Left lung (tissue), 4 donors: ENCODE measurements at regions not wholly inside any gene's neighbourhood (a gene's known extent, or its start where the extent isn't known, plus 50 kb on each side); places are given as distances from the start of the nearest gene placed in this dataset.

Source experiments
- ATAC-seq: fragments of 200-7000 bp; cut with Tn5 transposase; one replicate; pipeline ENCODE4 v1.9.1; 2020; ENCODE audit warnings: moderate library complexity
- DNase-seq, 4 donors: peaks; one replicate each; pipeline ENCODE4 v3.0.0-alpha.2; 2013 to 2020
- H3K27ac ChIP-seq, 2 donors: fragments of 200-600 bp; sonication (generic) in 1 of 2; one replicate each; pipeline versions ENCODE4 v1.5.0 to v1.8.0; 2020 to 2021
- H3K27me3 ChIP-seq, 2 donors: fragments of 200-600 bp; sonication (generic) in 1 of 2; one replicate each; pipeline versions ENCODE4 v1.5.0 to v1.8.0; 2020 to 2021
- H3K36me3 ChIP-seq, 2 donors: fragments of 200-600 bp; sonication (generic) in 1 of 2; one replicate each; pipeline versions ENCODE4 v1.5.0 to v1.8.0; 2020 to 2021
- H3K4me1 ChIP-seq, 2 donors: fragments of 200-600 bp; one replicate each; pipeline ENCODE4 v1.8.0; 2021
- H3K4me3 ChIP-seq, 2 donors: fragments of 200-600 bp; sonication (generic) in 1 of 2; one replicate each; pipeline versions ENCODE4 v1.5.0 to v1.8.0; 2020 to 2021; ENCODE audit warnings: mild to moderate bottlenecking in 1 of 2
- H3K9me3 ChIP-seq, 2 donors: fragments of 200-600 bp; sonication (generic) in 1 of 2; one replicate each; pipeline versions ENCODE4 v1.5.0 to v1.8.0; 2020 to 2021
- CTCF ChIP-seq, 2 donors: fragments of 200-600 bp; sonication (generic) in 1 of 2; IDR thresholded peaks; one replicate each; pipeline versions ENCODE4 v1.5.0 to v1.8.0; 2021; ENCODE audit warnings: antibody characterized with exemption in 2 of 2
- intact Hi-C, 2 donors: fragments of 100-400 bp; cut with DNase I; formaldehyde crosslinking; loops; one replicate each; pipeline versions ENCODE4 v1.11.2 to v1.14.2; 2022
- donor health status: DM: no; HTN: yes; CAD: no.
- donor health status: DM: no; HTN: no; CAD: no.

GRCh38 chr10:44834131-44834530 is 77.0 kb upstream of the TMEM72 start:
- intact Hi-C loops, result no loop called here
- no peak for DNase-seq
- no peak for ATAC-seq
- no peaks in the 10 kb centered on the region for H3K36me3 ChIP-seq
- no peak for TF ChIP-seq CTCF (IDR thresholded peaks at IDR 0.05)
- no peaks in the 10 kb centered on the region for H3K27me3 ChIP-seq
- H3K4me3 ChIP-seq, result no peak overlapping the region
- peaks cover 0 to 5% of the 10 kb centered on the region in 2 donors for H3K4me1 ChIP-seq
- no peak overlapping the region for H3K27ac ChIP-seq
- no peaks in the 10 kb centered on the region for H3K9me3 ChIP-seq

- no peak overlapping the region for H3K27ac ChIP-seq
- H3K4me1 ChIP-seq, result no peaks in the 10 kb centered on the region
- DNase-seq (no peak), ATAC-seq (no peak)
- TF ChIP-seq CTCF (IDR thresholded peaks at IDR 0.05), result no peak
- no peaks in the 10 kb centered on the region for H3K27me3 ChIP-seq
- H3K4me3 ChIP-seq, result no peak overlapping the region
- intact Hi-C loops, result no loop called here
- H3K36me3 ChIP-seq, result no peaks in the 10 kb centered on the region
- H3K9me3 ChIP-seq, result no peaks in the 10 kb centered on the region
Measured at GRCh38 chr10:44835300-44835699, 75.8 kb upstream of the TMEM72 start.

GRCh38 chr10:44843484-44843883 is 67.7 kb upstream of the TMEM72 start:
- no peak for DNase-seq
- Histone ChIP-seq H3K9me3 (no peaks in the 10 kb centered on the region), H3K27me3 (no peaks in the 10 kb centered on the region), H3K36me3 (no peaks in the 10 kb centered on the region), H3K4me1 (no peaks in the 10 kb centered on the region), H3K27ac (no peak overlapping the region), H3K4me3 (no peak overlapping the region)
- no peak for TF ChIP-seq CTCF (IDR thresholded peaks at IDR 0.05)
- intact Hi-C loops, result no loop called here
- no peak for ATAC-seq

GRCh38 chr10:44845361-44846175 is 65.6 kb upstream of the TMEM72 start:
- no peak overlapping the region for H3K4me3 ChIP-seq
- TF ChIP-seq CTCF (IDR thresholded peaks at IDR 0.05), result no peak
- H3K27ac ChIP-seq, result no peak overlapping the region
- ATAC-seq (no peak), DNase-seq (no peak)
- no peaks in the 10 kb centered on the region for H3K27me3 ChIP-seq
- H3K9me3 ChIP-seq, result no peaks in the 10 kb centered on the region
- H3K4me1 ChIP-seq, result no peaks in the 10 kb centered on the region
- intact Hi-C loops, result no loop called here
- no peaks in the 10 kb centered on the region for H3K36me3 ChIP-seq

- no peak for ATAC-seq
- DNase-seq, result no peak
- no peaks in the 10 kb centered on the region for H3K27me3 ChIP-seq
- no peak overlapping the region for H3K4me3 ChIP-seq
- H3K9me3 ChIP-seq, result no peaks in the 10 kb centered on the region
- H3K36me3 ChIP-seq, result no peaks in the 10 kb centered on the region
- intact Hi-C loops, result no loop called here
- no peaks in the 10 kb centered on the region for H3K4me1 ChIP-seq
- H3K27ac ChIP-seq, result no peak overlapping the region
- no peak for TF ChIP-seq CTCF (IDR thresholded peaks at IDR 0.05)
Measured at GRCh38 chr10:44847110-44847509, 64.0 kb upstream of the TMEM72 start.
